NCI-H146 treated with DMSO at 0.1 percent for 48 hours (cell line): ENCODE measurements at regions not wholly inside any gene's neighbourhood (a gene's known extent, or its start where the extent isn't known, plus 50 kb on each side); places are given as distances from the start of the nearest gene placed in this dataset.
"Not testable (repeated sequence)": the region's sequence is repeated elsewhere in the genome, so short reads cannot be mapped to it uniquely, and the experiment has no call there.

ENCODE experiments used
- DNase-seq: peaks from one replicate; lab custom pipeline; 2025; ENCODE audit not compliant: unreplicated experiment; lab: John Stamatoyannopoulos, UW

GRCh38 chr6:156602066-156602385 lies 175.2 kb upstream of the ARID1B start:
- DNase-seq = no peak

DNA sequence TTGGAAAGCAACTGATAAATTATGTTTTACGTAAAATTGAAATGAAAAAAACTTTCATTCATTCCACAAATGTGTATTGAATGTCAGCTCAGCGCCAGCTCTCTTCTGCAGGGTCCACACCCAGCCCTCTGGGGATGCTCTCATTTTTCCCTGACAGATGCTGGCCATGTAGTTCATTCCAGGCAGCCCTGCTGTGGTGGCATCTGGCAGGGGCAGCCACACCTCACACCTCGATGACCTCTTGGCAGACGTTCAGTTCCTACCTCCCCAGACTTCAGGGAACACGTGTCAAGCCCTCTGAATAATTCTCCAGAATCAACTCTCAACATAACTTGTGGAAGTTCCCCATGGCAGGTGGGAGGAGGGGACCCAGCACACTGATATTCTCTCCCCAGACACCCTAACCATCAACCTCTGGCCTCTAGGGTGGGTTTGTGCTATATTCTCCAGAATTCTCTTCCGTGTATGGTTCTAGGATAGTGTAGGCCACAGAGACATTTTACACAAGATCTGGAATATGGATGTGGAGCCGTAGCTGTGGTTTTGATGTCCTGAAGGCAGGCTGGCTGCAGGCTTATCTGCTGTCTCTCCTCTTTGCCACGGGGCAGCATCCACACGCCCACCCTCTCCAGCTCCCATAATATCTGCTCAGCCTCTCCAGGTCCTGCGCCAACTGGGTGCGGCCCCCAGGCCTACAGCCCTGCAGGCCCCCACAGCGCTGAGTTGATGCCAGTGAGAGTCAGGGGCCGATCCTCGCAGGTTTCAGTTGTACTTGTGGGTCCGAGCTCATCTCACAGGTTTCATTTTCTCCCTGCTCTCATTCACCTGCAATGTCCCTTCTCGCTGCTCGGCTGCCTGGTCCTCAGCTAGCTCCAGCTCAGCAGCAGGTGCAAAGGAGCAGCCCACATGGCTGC lies 175.8 kb upstream of the ARID1B start:
- no peak for DNase-seq

GRCh38 chr6:156600678-156601077 lies 176.5 kb upstream of the ARID1B start:
- DNase-seq = no peak

DNA sequence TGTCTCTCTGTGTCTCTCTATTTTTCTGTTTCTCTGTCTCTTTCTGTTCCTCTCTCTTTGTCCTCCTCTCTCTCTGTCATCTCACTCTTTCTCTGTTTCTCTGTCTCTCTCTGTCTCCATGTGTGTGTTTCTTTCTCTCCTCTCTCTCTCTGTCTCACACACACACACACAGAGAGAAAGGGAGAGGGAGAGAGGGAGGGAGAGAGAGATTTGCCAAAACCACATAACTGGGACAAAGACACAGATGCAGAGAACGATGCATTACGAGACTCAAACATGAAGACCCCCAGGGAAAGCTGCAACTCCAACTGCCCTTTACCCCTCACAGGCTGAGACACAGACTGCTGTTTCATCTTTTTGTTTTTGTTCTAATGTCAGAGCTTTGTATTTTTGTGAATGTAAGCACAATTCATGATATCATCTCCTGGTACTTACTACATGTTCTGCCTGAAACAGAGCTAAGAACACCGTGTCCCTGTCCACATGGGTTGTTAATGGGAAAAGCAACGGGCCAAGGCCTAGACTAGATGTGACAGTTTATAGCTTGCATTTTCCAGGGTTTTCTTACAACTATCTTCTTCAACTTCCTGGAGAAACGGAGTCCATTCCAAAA lies 177.1 kb upstream of the ARID1B start:
- DNase-seq = no peak

GRCh38 chr6:156599366-156599765 lies 177.8 kb upstream of the ARID1B start:
- DNase-seq = no peak

GRCh38 chr6:156598855-156599180 lies 178.4 kb upstream of the ARID1B start:
- DNase-seq = no peak

- DNase-seq = peak; percentile 87
Measured at GRCh38 chr6:156598071-156598854, 178.9 kb upstream of the ARID1B start.

- no peak for DNase-seq
Measured at GRCh38 chr6:156597095-156597494, 180.1 kb upstream of the ARID1B start.

DNA sequence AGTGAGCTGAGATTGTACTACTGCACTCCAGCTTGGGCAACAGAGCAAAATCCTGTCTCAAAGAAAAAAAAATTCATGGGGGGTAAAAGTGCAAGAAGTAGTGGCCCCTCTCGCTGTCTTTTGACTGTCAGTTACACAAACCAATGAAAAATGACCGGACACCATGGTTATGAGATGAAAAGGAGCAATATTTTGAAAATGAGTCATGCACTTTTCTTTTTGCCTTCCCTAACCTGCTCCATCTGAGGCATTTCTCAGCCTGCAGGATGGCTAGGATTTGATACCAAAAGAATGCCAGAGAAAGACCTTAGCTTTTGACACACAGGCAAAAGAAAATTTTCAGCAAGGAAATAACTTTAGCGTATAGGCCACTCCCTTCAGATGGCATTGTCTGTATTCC lies 181.7 kb upstream of the ARID1B start:
- no peak for DNase-seq

GRCh38 chr6:156593893-156594292 lies 183.3 kb upstream of the ARID1B start:
- no peak for DNase-seq

- no peak for DNase-seq
Measured at GRCh38 chr6:156593127-156593526, 184.1 kb upstream of the ARID1B start.

DNA sequence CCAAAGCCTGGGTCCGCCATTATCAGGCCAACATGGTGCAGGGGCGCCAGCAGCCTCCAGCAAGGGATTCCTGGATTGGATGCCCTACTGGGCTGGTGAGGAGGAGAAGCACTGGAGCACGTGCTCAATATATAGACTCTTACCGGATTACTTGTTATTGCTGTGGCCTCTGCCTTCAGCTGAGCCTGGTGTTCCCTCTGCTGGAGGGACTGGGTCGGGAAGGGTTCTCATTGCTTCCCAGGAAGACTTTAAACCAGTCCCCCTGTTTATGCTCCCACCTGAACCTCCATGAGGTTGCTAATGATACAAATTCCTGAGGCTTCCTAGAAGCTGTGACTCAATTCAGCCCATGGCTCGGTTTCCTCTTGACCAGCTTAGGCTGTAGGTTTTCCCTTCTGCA lies 186.7 kb upstream of the ARID1B start:
- DNase-seq = no peak

DNA sequence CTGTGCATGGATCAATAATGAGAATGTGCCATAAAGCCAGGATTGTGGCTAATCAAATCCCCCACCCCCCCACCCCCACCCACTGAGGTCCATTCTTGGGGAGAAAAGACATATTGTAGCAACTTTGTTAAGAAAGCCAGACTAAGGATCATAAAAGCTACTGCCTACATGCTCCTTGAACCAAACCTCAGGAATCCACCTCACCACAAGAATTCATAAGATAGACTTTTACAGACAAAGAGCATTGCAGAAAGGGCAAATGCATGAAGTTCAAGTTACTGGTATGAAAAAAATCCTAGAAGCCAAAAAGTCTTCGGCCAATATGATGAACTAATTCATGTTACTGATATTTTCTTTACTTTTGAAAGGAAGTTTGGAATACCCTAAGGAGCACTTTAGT lies 187.9 kb upstream of the ARID1B start:
- DNase-seq = no peak

DNA sequence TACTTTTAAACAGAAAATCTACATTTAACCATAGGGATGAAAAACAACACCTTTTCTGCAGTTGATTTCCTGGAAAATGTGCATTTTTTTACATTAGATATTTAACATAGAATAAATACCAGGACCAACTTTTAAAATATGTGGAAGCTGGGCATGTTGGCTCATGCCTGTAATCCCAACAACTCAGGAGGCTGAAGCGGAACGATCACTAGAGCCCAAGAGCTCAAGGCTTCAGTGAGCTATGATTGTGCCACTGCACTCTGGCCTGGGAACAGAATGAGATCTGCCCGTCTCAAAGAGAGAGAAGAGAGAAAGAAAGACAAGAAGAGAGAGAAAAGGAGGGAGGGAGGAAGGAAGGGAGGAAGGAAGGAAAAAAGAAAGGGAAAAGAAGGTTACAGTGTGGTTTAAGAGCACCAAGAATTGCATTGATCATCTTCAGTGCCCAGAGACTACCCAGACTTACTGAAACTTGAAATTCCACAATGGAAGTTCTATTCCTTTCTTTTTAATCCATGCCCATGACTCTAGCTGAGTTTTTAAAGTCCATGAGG lies 189.4 kb upstream of the ARID1B start:
- no peak for DNase-seq

DNA sequence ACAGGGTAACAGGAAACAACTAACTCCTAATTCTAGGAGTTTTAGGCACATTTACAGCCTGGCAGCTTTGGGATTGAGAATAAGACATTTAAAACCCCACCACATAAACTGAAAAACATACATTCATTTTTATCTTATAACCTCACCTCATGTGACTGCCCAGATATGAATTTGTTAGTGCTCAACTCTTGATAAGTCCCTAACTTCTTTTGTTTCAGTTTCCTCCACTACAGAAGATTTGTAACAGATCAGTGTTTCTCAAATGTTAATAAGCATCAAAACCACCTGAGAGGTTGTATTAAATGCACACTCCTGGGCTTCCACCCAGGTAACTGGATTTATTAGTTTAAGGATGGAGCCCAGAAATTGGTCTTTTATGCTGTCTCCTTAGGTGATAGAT lies 190.1 kb upstream of the ARID1B start:
- no peak for DNase-seq

GRCh38 chr6:156585859-156586258 lies 191.3 kb upstream of the ARID1B start:
- no peak for DNase-seq

DNA sequence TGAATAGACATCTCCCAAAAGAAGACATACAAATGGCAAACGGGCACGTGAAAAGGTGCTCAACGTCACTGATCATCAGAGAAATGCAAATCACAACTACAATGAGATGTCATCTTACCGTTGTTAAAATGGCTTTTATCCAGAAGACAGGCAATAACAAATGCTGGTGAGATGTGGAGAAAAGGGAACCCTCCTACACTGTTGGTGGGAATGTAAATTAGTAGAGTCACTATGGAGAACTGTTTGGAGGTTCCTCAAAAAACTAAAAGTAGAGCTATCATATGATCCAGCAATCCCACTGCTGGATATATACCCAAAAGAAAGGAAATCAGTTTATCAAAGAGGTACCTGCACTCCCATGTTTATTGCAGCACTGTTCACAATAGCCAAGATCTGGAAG lies 193.1 kb upstream of the ARID1B start:
- DNase-seq = not testable (repeated sequence)

DNA sequence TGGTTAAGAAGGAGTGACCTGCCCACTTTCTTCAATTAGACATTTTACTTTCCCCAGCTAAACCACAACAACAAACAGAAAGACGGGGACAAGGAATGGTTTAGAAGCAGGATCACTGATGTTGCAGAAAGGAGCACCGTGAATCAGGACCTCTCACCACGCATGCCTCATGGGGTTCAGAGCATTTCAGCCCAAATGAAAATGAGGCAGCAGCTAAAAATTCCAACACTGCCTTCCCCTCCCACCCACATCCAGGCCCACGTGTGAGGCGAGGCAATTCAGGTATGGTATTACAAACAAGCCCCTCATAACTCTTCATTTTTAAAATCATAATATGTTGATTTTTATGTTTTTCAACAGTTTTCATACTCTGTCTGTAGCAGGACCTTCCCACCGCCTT lies 194.1 kb upstream of the ARID1B start:
- no peak for DNase-seq

DNA sequence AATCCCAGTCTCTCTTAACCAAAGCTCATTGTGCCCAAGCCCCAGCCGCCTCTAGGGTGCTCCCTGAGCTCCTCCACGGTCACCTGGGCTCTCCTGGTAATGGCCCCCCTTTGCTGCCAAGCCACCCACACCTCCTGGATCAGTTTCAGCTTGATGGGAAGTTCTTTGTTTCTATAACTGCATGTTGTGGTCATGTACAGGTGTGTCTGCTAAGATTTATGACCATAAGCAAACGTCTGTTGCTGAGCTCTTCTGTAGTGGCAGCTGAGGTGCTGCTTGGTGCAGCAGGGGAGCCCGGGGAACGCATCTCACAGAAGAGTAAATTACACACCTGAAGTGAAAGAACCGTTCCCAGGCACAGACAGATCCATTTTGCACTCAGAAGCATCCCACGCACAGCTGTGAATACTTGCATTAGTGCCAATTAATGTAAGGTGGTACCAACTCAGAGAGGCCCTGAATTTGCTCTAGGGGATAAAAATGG lies 194.6 kb upstream of the ARID1B start:
- peak; percentile 99 for DNase-seq

DNA sequence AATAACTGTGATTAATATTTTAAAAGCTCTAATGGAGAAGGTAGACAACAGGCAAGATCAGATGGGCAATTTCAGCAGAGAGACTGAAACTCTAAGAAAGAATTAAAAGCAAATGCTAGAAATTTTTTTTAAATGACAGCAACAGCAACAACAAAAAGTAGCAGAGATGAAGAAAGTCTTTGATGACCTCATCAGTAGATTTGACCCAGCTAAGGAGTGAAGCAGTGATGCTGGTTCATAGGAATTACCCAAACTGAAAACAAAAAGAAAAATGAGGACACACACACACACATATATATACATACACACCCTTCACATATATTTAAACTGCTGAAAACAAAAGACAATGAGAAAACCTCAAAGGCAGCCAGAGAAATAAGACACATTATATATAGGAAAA lies 197.6 kb upstream of the ARID1B start:
- DNase-seq = no peak

- no peak for DNase-seq
Measured at GRCh38 chr6:156577749-156578148, 199.4 kb upstream of the ARID1B start.

DNA sequence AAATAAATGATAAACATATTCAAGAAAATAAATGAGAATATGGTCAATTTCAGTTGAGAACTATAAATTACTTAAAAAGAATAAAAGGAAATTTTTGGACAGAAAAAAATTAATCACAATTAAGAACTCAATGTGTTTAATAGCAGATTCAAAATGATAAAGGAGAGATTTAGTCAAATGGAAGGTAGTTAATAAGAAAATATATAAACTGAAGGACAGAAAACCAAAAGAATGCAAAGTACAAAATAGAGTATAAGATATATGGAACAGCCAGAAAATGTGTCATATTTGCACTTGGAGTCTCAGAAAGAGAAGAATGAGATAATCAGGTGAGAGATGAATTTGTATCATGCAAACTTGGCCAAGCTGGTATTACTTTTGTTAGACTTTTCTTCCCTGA lies 201.8 kb upstream of the ARID1B start:
- no peak for DNase-seq
